GM23338 (cell line): ENCODE measurements at regions not wholly inside any gene's neighbourhood (a gene's known extent, or its start where the extent isn't known, plus 50 kb on each side); places are given as distances from the start of the nearest gene placed in this dataset.

Experiments used
- ATAC-seq: fragments of 200-7000 bp; cut with Tn5 transposase; 3 replicates; pipeline ENCODE4 v1.9.1; 2020
- DNase-seq: peaks from one replicate; pipeline ENCODE4 v3.0.0-alpha.2; 2015; ENCODE audit warnings: low spot score
- H2AFZ ChIP-seq: fragments of 200-600 bp; sonication (generic); 2 replicates; pipeline ENCODE4 v1.8.0; 2016; ENCODE audit warnings: antibody characterized with exemption, mild to moderate bottlenecking, moderate library complexity
- H3F3A ChIP-seq: fragments of 200-600 bp; sonication (generic); replicated peaks from 2 replicates; pipeline ENCODE4 v1.8.0; 2017; ENCODE audit warnings: antibody characterized with exemption, mixed run types, low read depth
- H3K27ac ChIP-seq: fragments of 200-600 bp; sonication (generic); 2 replicates; pipeline ENCODE4 v1.6.1; 2016; ENCODE audit warnings: low read depth
- H3K27me3 ChIP-seq: fragments of 200-600 bp; sonication (generic); 2 replicates; pipeline ENCODE4 v1.8.0; 2016; ENCODE audit warnings: mild to moderate bottlenecking, mixed run types, moderate library complexity; ENCODE audit not compliant: insufficient read depth
- H3K36me3 ChIP-seq: fragments of 200-600 bp; sonication (generic); 2 replicates; pipeline ENCODE4 v1.8.0; 2016; ENCODE audit warnings: mild to moderate bottlenecking; ENCODE audit not compliant: insufficient read depth
- H3K4me1 ChIP-seq: fragments of 200-600 bp; sonication (generic); 2 replicates; pipeline ENCODE4 v1.8.0; 2016; ENCODE audit warnings: mild to moderate bottlenecking, moderate library complexity; ENCODE audit not compliant: insufficient read depth
- H3K4me2 ChIP-seq: fragments of 200-600 bp; sonication (generic); 2 replicates; pipeline ENCODE4 v1.7.1; 2017; ENCODE audit warnings: mixed run types
- H3K4me3 ChIP-seq: fragments of 200-600 bp; sonication (generic); 2 replicates; pipeline ENCODE4 v1.6.1; 2016; ENCODE audit warnings: mixed run types
- H3K79me2 ChIP-seq: fragments of 200-600 bp; sonication (generic); replicated peaks from 2 replicates; pipeline ENCODE4 v1.8.0; 2017; ENCODE audit warnings: mild to moderate bottlenecking; ENCODE audit not compliant: insufficient read depth
- H3K9me2 ChIP-seq: fragments of 200-600 bp; sonication (generic); 2 replicates; pipeline ENCODE4 v1.8.0; 2017; ENCODE audit not compliant: insufficient read depth
- H4K20me1 ChIP-seq: fragments of 200-600 bp; sonication (generic); replicated peaks from 2 replicates; pipeline ENCODE4 v1.8.0; 2017; ENCODE audit warnings: mild to moderate bottlenecking; ENCODE audit not compliant: insufficient read depth
- H3K27ac Mint-ChIP-seq: 2 replicates; pipeline ENCODE4 v1.8.0; 2020; ENCODE audit warnings: inconsistent platforms, mild to moderate bottlenecking, moderate library complexity, mixed read lengths
- H3K27me3 Mint-ChIP-seq: 3 replicates; pipeline ENCODE4 v1.8.0; 2022; ENCODE audit warnings: low read depth, mild to moderate bottlenecking, moderate library complexity, mixed read lengths, inconsistent platforms; ENCODE audit not compliant: insufficient read depth, poor library complexity
- H3K36me3 Mint-ChIP-seq: 3 replicates; pipeline ENCODE4 v1.8.0; 2021; ENCODE audit warnings: low read depth, mild to moderate bottlenecking, inconsistent platforms, moderate library complexity, mixed read lengths
- H3K4me1 Mint-ChIP-seq: 3 replicates; pipeline ENCODE4 v1.8.0; 2020; ENCODE audit warnings: mild to moderate bottlenecking, inconsistent platforms, mixed read lengths
- H3K4me3 Mint-ChIP-seq: 3 replicates; pipeline ENCODE4 v1.8.0; 2021; ENCODE audit warnings: moderate library complexity, mild to moderate bottlenecking, inconsistent platforms, mixed read lengths
- H3K9me3 Mint-ChIP-seq: 3 replicates; pipeline ENCODE4 v1.8.0; 2020; ENCODE audit warnings: moderate library complexity, mild to moderate bottlenecking, inconsistent platforms, mixed read lengths
- CREB1 ChIP-seq: fragments of 250-450 bp; sonication (Bioruptor Pico); IDR thresholded peaks from 2 replicates; pipeline ENCODE4 v1.5.0; 2020; ENCODE audit warnings: low read depth, mild to moderate bottlenecking, moderate library complexity
- CTCF ChIP-seq, 2 experiments: fragments of 200-600 bp in 1 of 2; sonication (generic) in 1 of 2; conservative IDR thresholded peaks; 2 replicates each; pipeline versions ENCODE4 v1.5.1 to v1.6.1; 2016 to 2017; ENCODE audit warnings: antibody characterized with exemption in 2 of 2, low read depth in 2 of 2, mild to moderate bottlenecking in 2 of 2, moderate library complexity in 1 of 2
- ETS1 ChIP-seq: IDR thresholded peaks from 2 replicates; pipeline ENCODE4 v1.6.1; 2016; ENCODE audit warnings: antibody characterized with exemption
- EZH2phosphoT487 ChIP-seq: fragments of 200-600 bp; sonication (generic); IDR thresholded peaks from one replicate; pipeline ENCODE4 v1.8.1; 2018; ENCODE audit warnings: antibody characterized with exemption; ENCODE audit not compliant: unreplicated experiment
- JUNB ChIP-seq: IDR thresholded peaks from one replicate; pipeline ENCODE4 v1.6.1; 2016; ENCODE audit warnings: antibody characterized with exemption; ENCODE audit not compliant: unreplicated experiment
- NANOG ChIP-seq: IDR thresholded peaks from 2 replicates; pipeline ENCODE4 v1.6.1; 2016; ENCODE audit warnings: antibody characterized with exemption, borderline replicate concordance
- POLR2AphosphoS5 ChIP-seq: IDR thresholded peaks from 2 replicates; pipeline ENCODE4 v1.6.1; 2016; ENCODE audit warnings: antibody characterized with exemption, low read depth
- STAT1 ChIP-seq: IDR thresholded peaks from one replicate; pipeline ENCODE4 v1.6.1; 2016; ENCODE audit warnings: antibody characterized with exemption; ENCODE audit not compliant: unreplicated experiment
- ZNF114 ChIP-seq: fragments of 250-450 bp; sonication (Bioruptor Pico); IDR thresholded peaks from 2 replicates; pipeline ENCODE4 v1.5.0; 2020; ENCODE audit warnings: mild to moderate bottlenecking, moderate library complexity
- ZNF331 ChIP-seq: fragments of 250-450 bp; sonication (Bioruptor Pico); IDR thresholded peaks from 2 replicates; pipeline ENCODE4 v1.5.0; 2020; ENCODE audit warnings: low read depth, mild to moderate bottlenecking, moderate library complexity
- ZNF462 ChIP-seq: fragments of 250-450 bp; sonication (Bioruptor Pico); IDR thresholded peaks from 2 replicates; pipeline ENCODE4 v1.5.0; 2020; ENCODE audit warnings: mild to moderate bottlenecking, moderate library complexity

DNA sequence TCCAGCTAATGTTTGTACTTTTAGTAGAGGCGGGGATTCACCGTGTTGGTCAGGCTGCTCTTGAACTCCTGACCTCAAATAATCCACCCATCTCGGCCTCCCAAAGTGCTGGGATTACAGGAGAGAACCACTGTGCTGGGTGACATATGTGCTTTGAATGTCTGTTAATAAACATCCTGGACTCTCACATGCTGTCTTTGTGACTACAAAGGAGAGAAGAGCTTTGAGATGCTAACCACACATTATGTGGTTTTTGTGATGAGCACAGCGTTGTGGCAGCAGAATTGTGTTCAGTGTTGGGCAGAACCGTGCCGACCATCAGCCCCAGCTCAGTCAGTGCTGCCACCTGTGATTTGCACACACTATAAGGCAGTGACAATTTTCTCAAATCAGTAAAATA lies 500.1 kb upstream of the KLF6 start:
- H3K27ac ChIP-seq: no peak overlapping the region
- no peak overlapping the region for H3K4me2 ChIP-seq
- no peak for DNase-seq
- H3K79me2 ChIP-seq: no peaks in the 10 kb centered on the region
- no peaks in the 10 kb centered on the region for H3K27me3 ChIP-seq
- Mint-ChIP-seq H3K4me1 (peaks cover 19% of the 10 kb centered on the region), H3K9me3 (peaks cover 3% of the 10 kb centered on the region), H3K36me3 (no peaks in the 10 kb centered on the region; the same call in 2 of the 3 replicates), H3K4me3 (no peak overlapping the region), H3K27me3 (peaks cover 6% of the 10 kb centered on the region), H3K27ac (no peak overlapping the region)
- no peaks in the 10 kb centered on the region for H3F3A ChIP-seq
- H3K9me2 ChIP-seq: peaks cover 11% of the 10 kb centered on the region
- no peak overlapping the region for H3K4me3 ChIP-seq
- H3K4me1 ChIP-seq: no peaks in the 10 kb centered on the region
- H3K36me3 ChIP-seq: no peaks in the 10 kb centered on the region
- no peak for TF ChIP-seq STAT1
- ATAC-seq: no peak
- no peaks in the 10 kb centered on the region for H4K20me1 ChIP-seq
- no peak overlapping the region for H2AFZ ChIP-seq

GRCh38 chr10:4283846-4284610 lies 499.0 kb upstream of the KLF6 start:
- no peak overlapping the region for H3K27ac Mint-ChIP-seq
- no peak overlapping the region for H3K4me2 ChIP-seq
- H3K36me3 ChIP-seq: no peaks in the 10 kb centered on the region
- no peaks in the 10 kb centered on the region for H3K4me1 ChIP-seq
- no peak overlapping the region for H2AFZ ChIP-seq
- DNase-seq (no peak), ATAC-seq (no peak)
- no peaks in the 10 kb centered on the region for H4K20me1 ChIP-seq
- no peaks in the 10 kb centered on the region for H3K27me3 ChIP-seq
- no peaks in the 10 kb centered on the region for H3F3A ChIP-seq
- no peak overlapping the region for H3K4me3 Mint-ChIP-seq
- peaks cover 6% of the 10 kb centered on the region for H3K27me3 Mint-ChIP-seq
- H3K4me3 ChIP-seq: no peak overlapping the region
- H3K79me2 ChIP-seq: no peaks in the 10 kb centered on the region
- peaks cover 4% of the 10 kb centered on the region for H3K9me2 ChIP-seq
- H3K4me1 Mint-ChIP-seq: peaks cover 14% of the 10 kb centered on the region
- peaks cover 3% of the 10 kb centered on the region for H3K9me3 Mint-ChIP-seq
- H3K27ac ChIP-seq: no peak overlapping the region
- H3K36me3 Mint-ChIP-seq: no peaks in the 10 kb centered on the region; the same call in 2 of the 3 replicates
- no peak for TF ChIP-seq ZNF114 (CRISPR knock-in tag)
- no peak for TF ChIP-seq EZH2phosphoT487
- TF ChIP-seq POLR2AphosphoS5: no peak
- no peak for TF ChIP-seq ZNF331 (CRISPR knock-in tag)
- no peak for TF ChIP-seq STAT1
- no peak for TF ChIP-seq NANOG
- TF ChIP-seq ETS1: no peak
- TF ChIP-seq JUNB: no peak
- no peak for TF ChIP-seq CREB1
- no peak for TF ChIP-seq CTCF (conservative IDR thresholded peaks at IDR 0.05; ENCODE audit: low read depth in 2 of 2)
- TF ChIP-seq ZNF462 (CRISPR knock-in tag): no peak
